ENCODE measurements at regions not wholly inside any gene's neighbourhood (a gene's known extent, or its start where the extent isn't known, plus 50 kb on each side); places are given as distances from the start of the nearest gene placed in this dataset.

GRCh38 chr4:137700072-137700471, 167.8 kb upstream of the PCDH18 start:
- WGBS, 2 experiments (ENCODE audit: low coverage in 1 of 2, low lambda C conversion rate in 2 of 2, missing lambda C conversion rate in 2 of 2) = 31 to 38% methylated on average over 1 of the region's 1 CpG
- peak; percentile 6 for DNase-seq
- H4K20me1 ChIP-seq (ENCODE audit: insufficient read depth) = no peaks in the 10 kb centered on the region

GRCh38 chr4:137694138-137694537, 161.8 kb upstream of the PCDH18 start:
- Histone ChIP-seq H3K4me2 (ENCODE audit: unreplicated experiment) (no peak overlapping the region), H3K27me3 (replicated peaks; ENCODE audit: insufficient read depth) (no peaks in the 10 kb centered on the region), H3K27ac (no peak overlapping the region), H3F3A (ENCODE audit: insufficient read depth) (no peaks in the 10 kb centered on the region), H3K9ac (no peak overlapping the region), H3K9me2 (ENCODE audit: insufficient read depth) (no peaks in the 10 kb centered on the region), H3K4me3 (no peak overlapping the region), H2AFZ (no peak overlapping the region; the same call in 1 of the 2 replicates), H3K36me3 (ENCODE audit: low read depth) (no peaks in the 10 kb centered on the region), H3K79me2 (ENCODE audit: insufficient read depth) (no peaks in the 10 kb centered on the region), H3K4me1 (ENCODE audit: insufficient read depth) (peaks cover 7% of the 10 kb centered on the region), H3K9me3 (ENCODE audit: low read depth) (no peaks in the 10 kb centered on the region), H4K20me1 (ENCODE audit: insufficient read depth) (no peaks in the 10 kb centered on the region)
- in situ Hi-C loops (cut with MboI) = no loop called here
- TF ChIP-seq EZH2phosphoT487 (IDR thresholded peaks at IDR 0.05; ENCODE audit: insufficient read depth, low read depth) = no peak
- WGBS, 2 experiments (ENCODE audit: low coverage in 1 of 2, low lambda C conversion rate in 2 of 2, missing lambda C conversion rate in 2 of 2) = 63 to 79% methylated on average over 1 of the region's 1 CpG
- peak; percentile 11 for DNase-seq

More at GRCh38 chr4:137700072-137700471, 167.8 kb upstream of the PCDH18 start:
- H3F3A ChIP-seq (ENCODE audit: insufficient read depth) = peaks cover 14% of the 10 kb centered on the region
- H3K9me3 ChIP-seq (ENCODE audit: low read depth) = no peaks in the 10 kb centered on the region
- H3K4me2 ChIP-seq (ENCODE audit: unreplicated experiment) = no peak overlapping the region
- H3K27me3 ChIP-seq (replicated peaks; ENCODE audit: insufficient read depth) = no peaks in the 10 kb centered on the region
- peaks cover 7% of the 10 kb centered on the region for H3K4me1 ChIP-seq (ENCODE audit: insufficient read depth)
- H3K79me2 ChIP-seq (ENCODE audit: insufficient read depth) = no peaks in the 10 kb centered on the region
- no peak overlapping the region for H3K27ac ChIP-seq
- no peak overlapping the region for H3K4me3 ChIP-seq
- H2AFZ ChIP-seq = peak overlapping the region; percentile 19; the same call in 1 of the 2 replicates
- H3K36me3 ChIP-seq (ENCODE audit: low read depth) = no peaks in the 10 kb centered on the region
- no peak overlapping the region for H3K9ac ChIP-seq
- in situ Hi-C loops (cut with MboI) = no loop called here
- TF ChIP-seq EZH2phosphoT487 (IDR thresholded peaks at IDR 0.05; ENCODE audit: insufficient read depth, low read depth) = no peak
- no peaks in the 10 kb centered on the region for H3K9me2 ChIP-seq (ENCODE audit: insufficient read depth)

- Histone ChIP-seq H3K9me3 (ENCODE audit: low read depth) (no peaks in the 10 kb centered on the region), H3K9ac (no peak overlapping the region), H3K36me3 (ENCODE audit: low read depth) (no peaks in the 10 kb centered on the region), H3K4me2 (ENCODE audit: unreplicated experiment) (no peak overlapping the region), H3K4me1 (ENCODE audit: insufficient read depth) (peaks cover 7% of the 10 kb centered on the region), H3K79me2 (ENCODE audit: insufficient read depth) (no peaks in the 10 kb centered on the region), H3K9me2 (ENCODE audit: insufficient read depth) (no peaks in the 10 kb centered on the region), H4K20me1 (ENCODE audit: insufficient read depth) (no peaks in the 10 kb centered on the region), H3F3A (ENCODE audit: insufficient read depth) (no peaks in the 10 kb centered on the region), H3K27ac (no peak overlapping the region), H3K4me3 (no peak overlapping the region), H2AFZ (no peak overlapping the region; the same call in 1 of the 2 replicates), H3K27me3 (replicated peaks; ENCODE audit: insufficient read depth) (no peaks in the 10 kb centered on the region)
- peak; percentile 41 for DNase-seq
- in situ Hi-C loops (cut with MboI) = no loop called here
- TF ChIP-seq EZH2 (IDR thresholded peaks at IDR 0.05; ENCODE audit: insufficient read depth, poor library complexity, severe bottlenecking) (no peak), EZH2phosphoT487 (IDR thresholded peaks at IDR 0.05; ENCODE audit: insufficient read depth, low read depth) (no peak)
- WGBS, 2 experiments (ENCODE audit: low coverage in 1 of 2, low lambda C conversion rate in 2 of 2, missing lambda C conversion rate in 2 of 2) = 93 to 100% methylated on average over 1 of the region's 1 CpG
Observed at GRCh38 chr4:137693641-137694040, 161.3 kb upstream of the PCDH18 start.

- in situ Hi-C loops (cut with MboI) = no loop called here
- Histone ChIP-seq H3K27ac (no peak overlapping the region), H3K9me2 (ENCODE audit: insufficient read depth) (no peaks in the 10 kb centered on the region), H3K9me3 (ENCODE audit: low read depth) (no peaks in the 10 kb centered on the region), H3K9ac (no peak overlapping the region), H3K27me3 (replicated peaks; ENCODE audit: insufficient read depth) (no peaks in the 10 kb centered on the region), H3K4me3 (no peak overlapping the region), H3K4me1 (ENCODE audit: insufficient read depth) (peaks cover 7% of the 10 kb centered on the region), H3K36me3 (ENCODE audit: low read depth) (no peaks in the 10 kb centered on the region), H3K4me2 (ENCODE audit: unreplicated experiment) (no peak overlapping the region), H4K20me1 (ENCODE audit: insufficient read depth) (no peaks in the 10 kb centered on the region), H3K79me2 (ENCODE audit: insufficient read depth) (no peaks in the 10 kb centered on the region), H2AFZ (peak overlapping the region; percentile 38; the same call in 1 of the 2 replicates), H3F3A (ENCODE audit: insufficient read depth) (no peaks in the 10 kb centered on the region)
- TF ChIP-seq EZH2 (IDR thresholded peaks at IDR 0.05; ENCODE audit: insufficient read depth, poor library complexity, severe bottlenecking) = no peak
- no peak for TF ChIP-seq EZH2phosphoT487 (IDR thresholded peaks at IDR 0.05; ENCODE audit: insufficient read depth, low read depth)
- no peak for DNase-seq
Observed at GRCh38 chr4:137692205-137692604, 159.9 kb upstream of the PCDH18 start.

GRCh38 chr4:137688651-137689050, 156.4 kb upstream of the PCDH18 start:
- no peak for DNase-seq
- Histone ChIP-seq H3K79me2 (ENCODE audit: insufficient read depth) (no peaks in the 10 kb centered on the region), H3K27me3 (replicated peaks; ENCODE audit: insufficient read depth) (no peaks in the 10 kb centered on the region), H4K20me1 (ENCODE audit: insufficient read depth) (no peaks in the 10 kb centered on the region), H3K9me3 (ENCODE audit: low read depth) (no peaks in the 10 kb centered on the region), H2AFZ (no peak overlapping the region), H3K9ac (no peak overlapping the region), H3K4me2 (ENCODE audit: unreplicated experiment) (no peak overlapping the region), H3K36me3 (ENCODE audit: low read depth) (no peaks in the 10 kb centered on the region), H3K27ac (no peak overlapping the region), H3F3A (ENCODE audit: insufficient read depth) (no peaks in the 10 kb centered on the region), H3K9me2 (ENCODE audit: insufficient read depth) (no peaks in the 10 kb centered on the region), H3K4me3 (no peak overlapping the region), H3K4me1 (ENCODE audit: insufficient read depth) (peaks cover 21% of the 10 kb centered on the region)
- TF ChIP-seq EZH2 (IDR thresholded peaks at IDR 0.05; ENCODE audit: insufficient read depth, poor library complexity, severe bottlenecking) (no peak), EZH2phosphoT487 (IDR thresholded peaks at IDR 0.05; ENCODE audit: insufficient read depth, low read depth) (no peak)
- in situ Hi-C loops (cut with MboI) = no loop called here
- 95 to 97% methylated on average over 1 of the region's 1 CpG for WGBS, 2 experiments (ENCODE audit: low coverage in 1 of 2, low lambda C conversion rate in 2 of 2, missing lambda C conversion rate in 2 of 2)

All from GM23248 (cell line).